ENCODE measurements at regions not wholly inside any gene's neighbourhood (a gene's known extent, or its start where the extent isn't known, plus 50 kb on each side); places are given as distances from the start of the nearest gene placed in this dataset.
"Not testable (repeated sequence)": the region's sequence is repeated elsewhere in the genome, so short reads cannot be mapped to it uniquely, and the experiment has no call there.

GRCh38 chr19:30112666-30113065 lies 170.6 kb downstream of the URI1 start:
- Histone ChIP-seq H3K4me2 (no peak overlapping the region), H3K4me3 (no peak overlapping the region), H3K27ac (no peak overlapping the region), H4K20me1 (no peaks in the 10 kb centered on the region), H3K9me3 (no peaks in the 10 kb centered on the region), H3K9ac (no peak overlapping the region), H3K4me1 (no peaks in the 10 kb centered on the region), H3K27me3 (no peaks in the 10 kb centered on the region), H3K36me3 (no peaks in the 10 kb centered on the region)
- TF ChIP-seq Cebpa-rat (IDR thresholded peaks at IDR 0.05), result no peak

- no peak overlapping the region for H3K4me2 ChIP-seq
Measured at GRCh38 chr19:30113186-30113585, 171.1 kb downstream of the URI1 start.

DNA sequence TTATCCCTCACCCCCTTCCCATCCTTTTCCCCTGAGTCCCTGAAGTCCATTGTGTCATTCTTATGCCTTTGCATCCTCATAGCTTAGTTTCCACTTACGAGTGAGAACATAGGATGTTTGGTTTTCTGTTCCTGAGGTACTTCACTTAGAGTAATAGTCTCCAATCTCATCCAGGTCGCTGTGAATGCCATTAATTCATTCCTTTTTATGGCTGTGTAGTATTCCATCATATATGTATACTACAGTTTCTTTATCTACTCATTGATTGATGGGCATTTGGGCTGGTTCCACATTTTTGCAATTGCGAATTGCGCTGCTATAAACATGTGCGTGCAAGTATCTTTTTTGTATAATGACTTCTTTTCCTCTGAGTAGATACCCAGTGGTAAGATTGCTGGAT lies 172.1 kb downstream of the URI1 start:
- H3K27me3 ChIP-seq, H4K20me1 ChIP-seq, H3K36me3 ChIP-seq, H3K4me1 ChIP-seq, H3K9me3 ChIP-seq, H3K4me3 ChIP-seq, H3K9ac ChIP-seq, H3K27ac ChIP-seq, H3K4me2 ChIP-seq: not testable (repeated sequence)

More at GRCh38 chr19:30113186-30113585, 171.1 kb downstream of the URI1 start:
- Histone ChIP-seq H4K20me1 (no peaks in the 10 kb centered on the region), H3K27ac (no peak overlapping the region), H3K36me3 (no peaks in the 10 kb centered on the region), H3K9me3 (no peaks in the 10 kb centered on the region), H3K4me3 (no peak overlapping the region), H3K27me3 (no peaks in the 10 kb centered on the region), H3K4me1 (no peaks in the 10 kb centered on the region), H3K9ac (no peak overlapping the region)
- TF ChIP-seq Cebpa-rat (IDR thresholded peaks at IDR 0.05), result no peak

- no peak for TF ChIP-seq Cebpa-rat (IDR thresholded peaks at IDR 0.05)
- Histone ChIP-seq H3K27ac (no peak overlapping the region), H3K4me2 (no peak overlapping the region), H3K27me3 (no peaks in the 10 kb centered on the region), H3K4me3 (no peak overlapping the region), H3K9me3 (no peaks in the 10 kb centered on the region), H3K36me3 (no peaks in the 10 kb centered on the region), H3K9ac (no peak overlapping the region), H3K4me1 (no peaks in the 10 kb centered on the region), H4K20me1 (no peaks in the 10 kb centered on the region)
Measured at GRCh38 chr19:30115947-30116346, 173.9 kb downstream of the URI1 start.

DNA sequence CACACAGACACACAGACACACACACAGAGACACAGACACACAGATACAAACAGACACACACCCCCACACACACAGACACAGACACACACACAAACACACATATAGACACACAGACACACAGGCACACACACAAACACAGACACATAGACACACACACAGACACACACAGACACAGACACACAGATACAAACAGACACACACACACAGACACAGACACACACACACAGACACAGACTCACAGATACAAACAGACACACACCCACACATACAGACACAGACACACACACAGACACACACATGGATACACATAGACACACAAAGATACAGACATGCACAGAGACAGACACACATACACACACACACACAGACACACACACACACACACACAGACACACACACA lies 174.5 kb downstream of the URI1 start:
- Histone ChIP-seq H3K9ac (no peak overlapping the region), H3K4me1 (no peaks in the 10 kb centered on the region), H3K4me3 (no peak overlapping the region), H3K9me3 (no peaks in the 10 kb centered on the region), H3K27ac (no peak overlapping the region), H3K36me3 (no peaks in the 10 kb centered on the region), H3K4me2 (no peak overlapping the region), H4K20me1 (no peaks in the 10 kb centered on the region), H3K27me3 (no peaks in the 10 kb centered on the region)
- TF ChIP-seq Cebpa-rat (IDR thresholded peaks at IDR 0.05), result no peak

DNA sequence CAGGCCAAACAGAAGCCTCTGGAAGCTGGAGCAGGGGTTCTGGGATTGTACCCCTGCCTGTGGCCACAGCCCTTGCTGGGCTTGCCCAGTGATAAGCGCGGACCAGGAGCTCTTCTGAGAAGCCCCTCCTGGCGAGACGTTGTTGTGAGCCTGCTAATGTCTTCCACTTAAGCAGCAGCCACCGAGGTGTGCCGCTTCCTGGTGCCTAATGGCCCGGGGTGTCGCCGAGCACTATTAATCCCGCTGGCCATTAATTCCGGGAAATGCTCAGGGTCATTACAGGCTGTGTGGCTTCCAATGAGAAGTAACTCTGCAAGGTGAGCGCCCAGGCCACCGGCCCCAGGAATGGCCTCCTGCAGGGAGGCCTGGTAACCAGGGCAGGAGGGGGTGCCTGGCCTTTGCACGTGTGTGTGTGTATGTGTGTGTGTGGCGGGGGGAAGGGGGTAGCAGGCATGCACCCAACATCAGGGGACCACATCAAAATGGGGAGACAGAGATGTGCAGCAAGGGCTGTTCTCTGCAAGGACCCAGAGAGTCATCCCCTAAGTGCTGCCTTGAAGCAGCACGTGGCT lies 175.0 kb downstream of the URI1 start:
- no peaks in the 10 kb centered on the region for H3K9me3 ChIP-seq
- TF ChIP-seq Cebpa-rat (IDR thresholded peaks at IDR 0.05), result no peak
- no peak overlapping the region for H3K27ac ChIP-seq
- no peak overlapping the region for H3K9ac ChIP-seq
- H3K4me1 ChIP-seq, result no peaks in the 10 kb centered on the region
- no peak overlapping the region for H3K4me2 ChIP-seq
- H3K36me3 ChIP-seq, result no peaks in the 10 kb centered on the region
- no peaks in the 10 kb centered on the region for H4K20me1 ChIP-seq
- H3K27me3 ChIP-seq, result no peaks in the 10 kb centered on the region
- no peak overlapping the region for H3K4me3 ChIP-seq

DNA sequence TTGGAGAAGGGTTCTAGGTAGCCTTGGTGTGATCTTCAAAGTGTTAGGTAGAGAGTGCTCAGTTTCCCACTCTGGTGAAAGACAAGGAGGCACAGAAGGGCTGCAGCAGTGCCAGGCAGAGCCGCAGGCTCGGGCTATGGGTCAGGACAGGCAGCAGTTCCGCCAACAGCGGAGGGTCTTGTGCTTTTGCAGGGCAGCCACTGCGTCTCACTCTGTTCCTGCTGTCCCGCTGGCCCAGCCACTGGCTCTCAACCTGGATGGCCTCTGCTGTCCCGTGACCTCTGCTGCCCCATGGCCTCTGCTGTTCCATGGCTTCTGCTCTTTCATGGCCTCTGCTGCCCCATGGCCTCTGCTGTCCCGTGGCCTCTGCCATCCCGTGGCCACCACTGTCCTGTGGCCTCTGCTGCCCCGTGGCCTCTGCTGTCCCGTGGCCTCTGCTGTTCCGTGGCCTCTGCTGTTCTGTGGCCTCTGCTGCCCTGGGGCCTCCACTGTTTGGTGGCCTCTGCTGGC lies 175.7 kb downstream of the URI1 start:
- Histone ChIP-seq H3K4me3 (no peak overlapping the region), H4K20me1 (no peaks in the 10 kb centered on the region), H3K9me3 (no peaks in the 10 kb centered on the region), H3K27ac (no peak overlapping the region), H3K4me1 (no peaks in the 10 kb centered on the region), H3K9ac (no peak overlapping the region), H3K36me3 (no peaks in the 10 kb centered on the region), H3K4me2 (no peak overlapping the region), H3K27me3 (no peaks in the 10 kb centered on the region)
- TF ChIP-seq Cebpa-rat (IDR thresholded peaks at IDR 0.05), result no peak

- no peak overlapping the region for H3K4me2 ChIP-seq
- no peak overlapping the region for H3K27ac ChIP-seq
- H3K9me3 ChIP-seq, result no peaks in the 10 kb centered on the region
- no peaks in the 10 kb centered on the region for H3K4me1 ChIP-seq
- TF ChIP-seq Cebpa-rat (IDR thresholded peaks at IDR 0.05), result no peak
- no peaks in the 10 kb centered on the region for H3K27me3 ChIP-seq
- H3K9ac ChIP-seq, result no peak overlapping the region
- no peaks in the 10 kb centered on the region for H3K36me3 ChIP-seq
- no peaks in the 10 kb centered on the region for H4K20me1 ChIP-seq
- no peak overlapping the region for H3K4me3 ChIP-seq
Measured at GRCh38 chr19:30118221-30118620, 176.2 kb downstream of the URI1 start.

GRCh38 chr19:30118760-30119159 lies 176.7 kb downstream of the URI1 start:
- Histone ChIP-seq H3K27me3 (no peaks in the 10 kb centered on the region), H3K9me3 (no peaks in the 10 kb centered on the region), H3K36me3 (no peaks in the 10 kb centered on the region), H3K4me3 (no peak overlapping the region), H3K4me2 (no peak overlapping the region), H4K20me1 (no peaks in the 10 kb centered on the region), H3K27ac (no peak overlapping the region), H3K4me1 (no peaks in the 10 kb centered on the region), H3K9ac (no peak overlapping the region)
- no peak for TF ChIP-seq Cebpa-rat (IDR thresholded peaks at IDR 0.05)

GRCh38 chr19:30119180-30119908 lies 177.3 kb downstream of the URI1 start:
- no peak for TF ChIP-seq Cebpa-rat (IDR thresholded peaks at IDR 0.05)
- Histone ChIP-seq H3K36me3 (no peaks in the 10 kb centered on the region), H3K4me3 (no peak overlapping the region), H4K20me1 (no peaks in the 10 kb centered on the region), H3K9me3 (no peaks in the 10 kb centered on the region), H3K9ac (no peak overlapping the region), H3K4me1 (no peaks in the 10 kb centered on the region), H3K4me2 (no peak overlapping the region), H3K27ac (no peak overlapping the region), H3K27me3 (no peaks in the 10 kb centered on the region)
